ENCODE measurements at regions not wholly inside any gene's neighbourhood (a gene's known extent, or its start where the extent isn't known, plus 50 kb on each side); places are given as distances from the start of the nearest gene placed in this dataset.

DNA sequence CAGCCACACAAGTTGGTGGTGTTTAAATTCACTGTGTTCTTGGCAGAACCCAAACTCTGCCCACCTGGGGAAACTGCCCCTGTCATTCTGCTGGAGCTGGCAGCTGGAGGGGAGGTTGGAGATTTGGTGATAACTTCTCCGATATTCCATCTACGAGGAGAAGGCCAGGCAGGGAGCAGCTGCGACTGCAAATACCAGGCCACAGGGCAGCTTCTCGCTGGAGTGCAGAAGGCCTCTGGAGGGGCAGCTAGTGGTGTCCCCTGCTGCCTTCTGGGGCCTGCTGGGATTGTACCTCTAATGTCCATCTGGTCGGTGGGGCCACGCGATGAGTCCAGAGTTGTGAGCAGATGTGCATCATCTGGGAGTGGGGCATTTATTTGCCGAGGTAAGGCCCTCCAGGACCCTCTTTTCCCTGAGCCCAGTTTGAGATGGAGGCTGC lies 98.9 kb downstream of the ACKR3 start:
- no peak overlapping the region for H3K27ac Mint-ChIP-seq
- POLR2A ChIA-PET, result no interaction called here
- no peak for DNase-seq (ENCODE audit: low spot score)
- H3K27me3 Mint-ChIP-seq (ENCODE audit: low read depth), result peaks cover 3% of the 10 kb centered on the region; the same call in 1 of the 2 replicates
- H3K9me3 Mint-ChIP-seq, result peaks cover 24% of the 10 kb centered on the region
- no peak for ATAC-seq
- peaks cover 16% of the 10 kb centered on the region for H3K36me3 Mint-ChIP-seq
- CTCF ChIA-PET, result no interaction called here
- no peak for TF ChIP-seq NR2C2 (CRISPR knock-in tag; IDR thresholded peaks at IDR 0.05)
- TF ChIP-seq, protein P1, sequence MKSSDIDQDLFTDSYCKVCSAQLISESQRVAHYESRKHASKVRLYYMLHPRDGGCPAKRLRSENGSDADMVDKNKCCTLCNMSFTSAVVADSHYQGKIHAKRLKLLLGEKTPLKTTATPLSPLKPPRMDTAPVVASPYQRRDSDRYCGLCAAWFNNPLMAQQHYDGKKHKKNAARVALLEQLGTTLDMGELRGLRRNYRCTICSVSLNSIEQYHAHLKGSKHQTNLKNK (CRISPR knock-in tag; IDR thresholded peaks at IDR 0.05), result no peak
- TF ChIP-seq SMAD3 (CRISPR knock-in tag; IDR thresholded peaks at IDR 0.05; ENCODE audit: borderline replicate concordance), result no peak
- TF ChIP-seq, protein P2, sequence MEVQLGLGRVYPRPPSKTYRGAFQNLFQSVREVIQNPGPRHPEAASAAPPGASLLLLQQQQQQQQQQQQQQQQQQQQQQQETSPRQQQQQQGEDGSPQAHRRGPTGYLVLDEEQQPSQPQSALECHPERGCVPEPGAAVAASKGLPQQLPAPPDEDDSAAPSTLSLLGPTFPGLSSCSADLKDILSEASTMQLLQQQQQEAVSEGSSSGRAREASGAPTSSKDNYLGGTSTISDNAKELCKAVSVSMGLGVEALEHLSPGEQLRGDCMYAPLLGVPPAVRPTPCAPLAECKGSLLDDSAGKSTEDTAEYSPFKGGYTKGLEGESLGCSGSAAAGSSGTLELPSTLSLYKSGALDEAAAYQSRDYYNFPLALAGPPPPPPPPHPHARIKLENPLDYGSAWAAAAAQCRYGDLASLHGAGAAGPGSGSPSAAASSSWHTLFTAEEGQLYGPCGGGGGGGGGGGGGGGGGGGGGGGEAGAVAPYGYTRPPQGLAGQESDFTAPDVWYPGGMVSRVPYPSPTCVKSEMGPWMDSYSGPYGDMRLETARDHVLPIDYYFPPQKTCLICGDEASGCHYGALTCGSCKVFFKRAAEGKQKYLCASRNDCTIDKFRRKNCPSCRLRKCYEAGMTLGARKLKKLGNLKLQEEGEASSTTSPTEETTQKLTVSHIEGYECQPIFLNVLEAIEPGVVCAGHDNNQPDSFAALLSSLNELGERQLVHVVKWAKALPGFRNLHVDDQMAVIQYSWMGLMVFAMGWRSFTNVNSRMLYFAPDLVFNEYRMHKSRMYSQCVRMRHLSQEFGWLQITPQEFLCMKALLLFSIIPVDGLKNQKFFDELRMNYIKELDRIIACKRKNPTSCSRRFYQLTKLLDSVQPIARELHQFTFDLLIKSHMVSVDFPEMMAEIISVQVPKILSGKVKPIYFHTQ (CRISPR knock-in tag; IDR thresholded peaks at IDR 0.05), result no peak
- no peak for TF ChIP-seq IRF2 (CRISPR knock-in tag; IDR thresholded peaks at IDR 0.05; ENCODE audit: borderline replicate concordance, low read depth)
- H3K4me3 Mint-ChIP-seq, result no peak overlapping the region
- peaks cover 2% of the 10 kb centered on the region; the same call in 1 of the 2 replicates for H3K4me1 Mint-ChIP-seq

DNA sequence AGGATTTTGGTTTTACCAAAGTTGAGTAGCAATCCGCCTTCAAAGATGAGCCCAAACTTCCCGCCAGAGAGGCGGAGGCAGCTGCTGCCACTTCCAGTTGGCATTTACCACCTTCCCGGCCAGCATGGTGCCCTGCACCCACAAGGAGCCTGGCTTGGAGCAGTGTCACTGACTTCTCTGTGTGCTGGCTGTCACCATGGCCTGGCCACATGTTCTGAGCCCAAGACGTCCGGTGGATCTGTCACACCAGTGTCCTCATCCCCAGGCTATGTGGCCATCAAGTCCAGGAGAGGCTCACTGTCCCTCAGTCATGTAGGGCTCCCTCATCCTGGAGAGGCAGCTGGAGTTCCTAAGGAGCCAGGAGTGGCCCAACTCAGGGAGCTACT lies 100.6 kb downstream of the ACKR3 start:
- TF ChIP-seq TP53 (CRISPR knock-in tag; IDR thresholded peaks at IDR 0.05), result no peak
- no peak for TF ChIP-seq GABPB1 (CRISPR knock-in tag; IDR thresholded peaks at IDR 0.05)
- TF ChIP-seq, protein P3, sequence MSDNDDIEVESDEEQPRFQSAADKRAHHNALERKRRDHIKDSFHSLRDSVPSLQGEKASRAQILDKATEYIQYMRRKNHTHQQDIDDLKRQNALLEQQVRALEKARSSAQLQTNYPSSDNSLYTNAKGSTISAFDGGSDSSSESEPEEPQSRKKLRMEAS (CRISPR knock-in tag; IDR thresholded peaks at IDR 0.05), result no peak
- TF ChIP-seq ZNF396 (CRISPR knock-in tag; IDR thresholded peaks at IDR 0.05; ENCODE audit: borderline replicate concordance), result no peak
- TF ChIP-seq, protein P4, sequence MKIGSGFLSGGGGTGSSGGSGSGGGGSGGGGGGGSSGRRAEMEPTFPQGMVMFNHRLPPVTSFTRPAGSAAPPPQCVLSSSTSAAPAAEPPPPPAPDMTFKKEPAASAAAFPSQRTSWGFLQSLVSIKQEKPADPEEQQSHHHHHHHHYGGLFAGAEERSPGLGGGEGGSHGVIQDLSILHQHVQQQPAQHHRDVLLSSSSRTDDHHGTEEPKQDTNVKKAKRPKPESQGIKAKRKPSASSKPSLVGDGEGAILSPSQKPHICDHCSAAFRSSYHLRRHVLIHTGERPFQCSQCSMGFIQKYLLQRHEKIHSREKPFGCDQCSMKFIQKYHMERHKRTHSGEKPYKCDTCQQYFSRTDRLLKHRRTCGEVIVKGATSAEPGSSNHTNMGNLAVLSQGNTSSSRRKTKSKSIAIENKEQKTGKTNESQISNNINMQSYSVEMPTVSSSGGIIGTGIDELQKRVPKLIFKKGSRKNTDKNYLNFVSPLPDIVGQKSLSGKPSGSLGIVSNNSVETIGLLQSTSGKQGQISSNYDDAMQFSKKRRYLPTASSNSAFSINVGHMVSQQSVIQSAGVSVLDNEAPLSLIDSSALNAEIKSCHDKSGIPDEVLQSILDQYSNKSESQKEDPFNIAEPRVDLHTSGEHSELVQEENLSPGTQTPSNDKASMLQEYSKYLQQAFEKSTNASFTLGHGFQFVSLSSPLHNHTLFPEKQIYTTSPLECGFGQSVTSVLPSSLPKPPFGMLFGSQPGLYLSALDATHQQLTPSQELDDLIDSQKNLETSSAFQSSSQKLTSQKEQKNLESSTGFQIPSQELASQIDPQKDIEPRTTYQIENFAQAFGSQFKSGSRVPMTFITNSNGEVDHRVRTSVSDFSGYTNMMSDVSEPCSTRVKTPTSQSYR (CRISPR knock-in tag; IDR thresholded peaks at IDR 0.05), result no peak
- no peak for TF ChIP-seq FOXK1 (CRISPR knock-in tag; IDR thresholded peaks at IDR 0.05)
- TF ChIP-seq KAT7 (CRISPR knock-in tag; IDR thresholded peaks at IDR 0.05; ENCODE audit: borderline replicate concordance), result no peak
- no peak for TF ChIP-seq RELA (CRISPR knock-in tag; IDR thresholded peaks at IDR 0.05; ENCODE audit: borderline replicate concordance)
- TF ChIP-seq GTF2I (CRISPR knock-in tag; conservative IDR thresholded peaks at IDR 0.05), result no peak
- TF ChIP-seq NFE2L1 (CRISPR knock-in tag; IDR thresholded peaks at IDR 0.05), result no peak
- no peak for TF ChIP-seq MXD4 (CRISPR knock-in tag; IDR thresholded peaks at IDR 0.05; ENCODE audit: borderline replicate concordance)
- no peak for TF ChIP-seq ETV6 (CRISPR knock-in tag; IDR thresholded peaks at IDR 0.05)
- TF ChIP-seq TEAD4 (CRISPR knock-in tag; IDR thresholded peaks at IDR 0.05), result no peak
- no peak for TF ChIP-seq HMGA2 (CRISPR knock-in tag; IDR thresholded peaks at IDR 0.05)
- TF ChIP-seq NFYB (CRISPR knock-in tag; conservative IDR thresholded peaks at IDR 0.05; ENCODE audit: low read depth), result no peak
- H3K4me3 Mint-ChIP-seq, result no peak overlapping the region

More for the DNA sequence above, 100.6 kb downstream of the ACKR3 start:
- DNase-seq (ENCODE audit: low spot score), result no peak
- Mint-ChIP-seq H3K36me3 (peaks cover 19% of the 10 kb centered on the region), H3K27ac (no peak overlapping the region), H3K4me1 (peaks cover 2% of the 10 kb centered on the region; the same call in 1 of the 2 replicates), H3K9me3 (peaks cover 34% of the 10 kb centered on the region), H3K27me3 (ENCODE audit: low read depth) (peaks cover 3% of the 10 kb centered on the region; the same call in 1 of the 2 replicates)
- CTCF ChIA-PET, result no interaction called here
- POLR2A ChIA-PET, result no interaction called here
- no peak for ATAC-seq
